Gastroesophageal sphincter (tissue), 3 donors: ENCODE measurements at regions not wholly inside any gene's neighbourhood (a gene's known extent, or its start where the extent isn't known, plus 50 kb on each side); places are given as distances from the start of the nearest gene placed in this dataset.

Experiments
- CTCF ChIP-seq, 4 experiments: fragments of 200-600 bp in 2 of 4; fragments of 450-650 bp in 2 of 4; sonication (generic) in 1 of 4; IDR thresholded peaks; one replicate each; pipeline ENCODE4 v1.5.1; 2017 to 2019; ENCODE audit warnings: antibody characterized with exemption in 4 of 4, mild to moderate bottlenecking in 2 of 4, moderate library complexity in 2 of 4
- EP300 ChIP-seq: sonication (generic); formaldehyde crosslinking; IDR thresholded peaks from one replicate; pipeline ENCODE4 v1.6.1; 2017; ENCODE audit warnings: antibody characterized with exemption, mild to moderate bottlenecking
- POLR2A ChIP-seq, 2 donors: fragments of 450-650 bp; IDR thresholded peaks; one replicate each; pipeline ENCODE4 v1.6.1; 2017; ENCODE audit warnings: antibody characterized with exemption in 2 of 2, mild to moderate bottlenecking in 2 of 2, moderate library complexity in 1 of 2
- POLR2AphosphoS5 ChIP-seq: sonication (generic); formaldehyde crosslinking; IDR thresholded peaks from one replicate; pipeline ENCODE4 v1.6.1; 2017; ENCODE audit warnings: antibody characterized with exemption

DNA sequence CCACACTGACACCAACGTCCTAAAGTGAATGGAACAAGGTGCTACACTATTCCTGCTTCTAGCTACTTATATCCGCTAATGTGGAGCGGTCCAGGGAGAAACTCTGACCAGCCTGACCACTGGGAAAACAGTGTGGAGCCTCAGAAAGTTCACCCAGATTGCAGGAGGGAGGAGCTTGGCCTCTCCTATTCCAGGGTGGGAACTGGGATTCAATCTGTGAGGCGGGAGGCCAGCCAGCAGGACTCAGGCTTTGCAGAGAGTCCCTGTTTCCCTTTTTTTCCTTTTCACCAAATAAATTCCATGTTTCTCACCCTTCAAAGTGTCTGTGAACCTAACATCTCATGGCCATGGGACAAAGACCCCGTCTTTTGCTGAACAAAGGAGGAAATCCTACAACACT is 86.4 kb upstream of the SEMA3C start:
- TF ChIP-seq CTCF (IDR thresholded peaks at IDR 0.05) (no peak), EP300 (no peak), POLR2A (IDR thresholded peaks at IDR 0.05) (no peak), POLR2AphosphoS5 (no peak)
